Kidney epithelial cell (primary cell): ENCODE measurements at regions not wholly inside any gene's neighbourhood (a gene's known extent, or its start where the extent isn't known, plus 50 kb on each side); places are given as distances from the start of the nearest gene placed in this dataset.
"Not testable (repeated sequence)": the region's sequence is repeated elsewhere in the genome, so short reads cannot be mapped to it uniquely, and the experiment has no call there.

ENCODE experiments used
- DNase-seq: peaks from one replicate; pipeline ENCODE4 v3.0.0-alpha.2; 2010; ENCODE audit warnings: low read depth
- H3K27me3 ChIP-seq: 2 replicates; pipeline ENCODE4 v1.6.0; 2011; ENCODE audit warnings: low read length; ENCODE audit not compliant: control insufficient read depth, insufficient read depth
- H3K36me3 ChIP-seq: 2 replicates; pipeline ENCODE4 v1.5.1; 2011; ENCODE audit warnings: low read length; ENCODE audit not compliant: control insufficient read depth, insufficient read depth
- H3K4me3 ChIP-seq: 2 replicates; pipeline ENCODE4 v1.5.1; 2011; ENCODE audit warnings: low read depth, mild to moderate bottlenecking, control low read depth, low read length

- not testable (repeated sequence) for H3K36me3 ChIP-seq, H3K4me3 ChIP-seq, DNase-seq, H3K27me3 ChIP-seq
Measured at GRCh38 chr1:146630302-146630701, 307.8 kb upstream of the NBPF12 start.

DNA sequence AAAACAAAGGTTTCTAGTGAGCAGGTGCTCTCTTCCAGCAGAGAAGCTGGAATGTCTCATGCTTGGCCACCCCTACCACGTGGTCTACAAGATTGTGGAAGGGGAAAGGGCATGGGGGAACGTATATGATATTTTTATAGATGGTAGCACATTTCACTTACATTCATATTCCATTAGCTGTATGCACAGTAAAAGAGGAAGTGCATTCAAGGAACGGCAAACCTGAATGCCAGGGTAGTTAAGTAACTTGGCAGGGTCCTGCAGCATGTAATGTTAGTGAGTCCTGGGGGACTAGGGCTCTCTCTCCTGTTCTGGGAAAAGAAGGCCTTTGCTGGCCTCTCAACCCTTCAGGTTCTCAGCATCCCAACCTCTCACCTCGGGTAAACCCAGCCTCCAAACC, 319.5 kb upstream of the NBPF12 start:
- not testable (repeated sequence) for H3K4me3 ChIP-seq, H3K27me3 ChIP-seq, DNase-seq, H3K36me3 ChIP-seq

GRCh38 chr1:146604681-146605080, 333.4 kb upstream of the NBPF12 start:
- H3K27me3 ChIP-seq, DNase-seq, H3K4me3 ChIP-seq, H3K36me3 ChIP-seq: not testable (repeated sequence)

DNA sequence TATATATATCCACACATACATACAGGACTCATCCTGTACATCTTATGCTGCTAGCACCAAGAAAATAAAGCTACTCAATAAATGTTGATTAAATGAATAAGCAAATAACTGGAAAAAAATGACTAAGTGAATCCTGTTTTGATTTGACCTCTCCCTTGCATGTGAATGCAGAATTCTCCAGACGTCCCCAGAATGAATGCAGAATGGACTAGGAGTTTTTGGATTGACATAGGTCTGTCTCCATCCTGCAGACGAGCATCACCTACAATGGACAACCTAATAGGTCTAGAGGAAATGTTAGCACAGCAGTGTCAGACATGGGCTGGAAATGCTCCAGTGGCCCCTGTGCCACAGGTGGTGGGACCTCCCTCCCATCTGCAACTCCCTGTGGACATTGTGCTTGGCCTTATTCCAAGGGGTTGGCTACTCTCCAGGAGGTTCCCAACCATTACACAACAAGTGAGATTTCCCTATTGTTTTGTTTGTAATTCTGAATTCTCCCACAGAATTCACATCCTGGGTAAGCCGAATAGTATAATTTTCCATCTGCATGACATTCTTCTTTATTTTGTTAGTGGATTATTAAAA, 337.3 kb upstream of the NBPF12 start:
- not testable (repeated sequence) for H3K4me3 ChIP-seq, DNase-seq, H3K27me3 ChIP-seq, H3K36me3 ChIP-seq

DNA sequence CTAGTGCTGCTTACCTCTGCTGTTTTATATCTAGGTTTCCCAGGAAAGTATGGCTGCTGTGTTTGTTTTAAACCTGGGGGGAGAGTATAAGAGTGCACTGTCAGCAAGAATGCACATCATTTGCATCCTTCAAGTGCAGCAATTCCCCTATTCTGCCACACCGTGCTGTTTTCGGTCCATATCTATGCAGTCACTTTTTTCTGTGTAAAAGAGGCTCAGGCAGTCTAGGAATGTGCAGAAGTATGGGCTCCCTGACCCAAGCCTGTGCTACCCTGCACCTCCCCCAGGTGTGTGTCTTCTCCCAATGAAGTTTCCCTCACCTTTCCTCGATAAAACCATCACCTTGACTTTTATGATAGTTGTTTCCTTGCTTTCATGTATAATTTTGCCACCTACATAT, 338.2 kb upstream of the NBPF12 start:
- H3K27me3 ChIP-seq, H3K4me3 ChIP-seq, H3K36me3 ChIP-seq, DNase-seq: not testable (repeated sequence)

DNA sequence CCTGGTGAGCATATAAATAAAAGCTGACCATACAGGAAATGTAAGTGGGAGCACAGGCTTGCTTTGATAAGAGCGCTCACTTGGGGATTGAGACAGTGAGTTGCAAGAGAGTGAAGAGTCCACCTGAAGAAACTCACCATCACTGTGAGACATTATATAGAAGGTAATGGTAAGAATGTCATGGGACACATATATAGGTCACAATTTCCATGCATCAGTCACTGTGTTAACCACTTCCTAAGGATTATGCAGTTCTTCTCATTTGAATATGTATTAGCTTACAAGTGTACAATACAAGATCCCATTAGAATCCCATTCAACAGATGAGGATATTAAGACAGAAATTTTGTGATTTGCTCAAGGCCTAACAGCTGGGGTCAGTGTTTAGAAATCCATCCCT, 352.4 kb upstream of the NOTCH2NLA start:
- not testable (repeated sequence) for H3K27me3 ChIP-seq, H3K4me3 ChIP-seq, DNase-seq, H3K36me3 ChIP-seq

- not testable (repeated sequence) for H3K4me3 ChIP-seq, H3K36me3 ChIP-seq, H3K27me3 ChIP-seq, DNase-seq
Measured at GRCh38 chr1:146567541-146567940, 338.7 kb upstream of the NOTCH2NLA start.

DNA sequence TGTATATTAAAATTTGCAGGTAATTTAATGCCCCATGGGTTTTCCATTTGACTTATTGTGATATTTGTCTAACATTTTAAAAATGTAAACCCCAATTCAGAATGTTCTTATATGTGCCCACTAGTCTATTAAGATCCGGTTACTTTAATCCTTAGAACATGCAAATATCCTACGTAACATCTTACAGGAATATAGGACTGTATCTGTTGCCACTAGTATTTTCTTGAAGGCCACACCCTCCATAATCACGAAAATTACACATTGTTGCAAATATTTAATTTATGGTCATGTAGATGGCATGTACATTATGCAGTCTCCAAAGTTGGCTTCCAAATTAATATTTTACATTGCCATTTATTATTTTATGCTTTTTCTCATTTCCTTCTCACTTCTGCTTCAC, 329.2 kb upstream of the NOTCH2NLA start:
- DNase-seq, H3K36me3 ChIP-seq, H3K4me3 ChIP-seq, H3K27me3 ChIP-seq: not testable (repeated sequence)

DNA sequence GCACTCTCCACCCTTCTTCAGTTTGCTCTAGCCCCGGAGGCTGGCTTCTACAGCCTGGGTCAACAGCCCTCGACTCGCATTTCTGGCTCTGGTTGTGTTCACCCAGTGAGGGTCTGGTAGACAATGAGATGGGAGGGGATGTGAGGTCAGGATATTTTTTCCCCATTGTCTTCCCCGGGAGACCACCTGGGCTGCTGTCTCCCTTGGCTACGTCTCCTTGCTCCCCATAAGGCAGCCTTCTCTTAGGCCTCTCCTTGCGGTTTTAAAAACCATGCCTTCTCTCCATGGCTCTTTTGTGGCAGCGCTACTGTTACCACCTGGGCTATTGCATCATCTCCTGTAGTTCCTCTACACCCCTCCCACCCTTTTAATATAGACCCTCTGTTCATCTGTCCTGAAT, 327.6 kb upstream of the NOTCH2NLA start:
- H3K4me3 ChIP-seq, H3K27me3 ChIP-seq, H3K36me3 ChIP-seq, DNase-seq: not testable (repeated sequence)

DNA sequence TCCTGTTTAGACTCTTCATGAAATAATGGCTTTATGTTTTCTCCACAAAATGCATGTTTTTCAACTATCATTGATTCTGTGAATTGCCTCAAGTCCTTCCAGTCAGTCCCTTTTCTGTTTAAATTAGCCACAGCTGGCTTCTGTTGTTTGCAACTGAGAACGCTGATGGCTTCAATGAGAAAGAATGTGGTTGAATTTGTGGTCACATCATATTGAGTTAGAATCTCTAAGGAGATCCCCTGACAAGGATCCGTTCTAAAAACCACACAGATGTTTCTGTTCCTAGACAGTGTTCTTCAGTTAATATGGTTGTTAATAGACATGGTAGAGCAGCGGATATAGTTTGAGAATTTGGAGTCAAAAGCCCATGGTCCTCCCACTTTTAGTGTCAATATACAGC, 323.6 kb upstream of the NOTCH2NLA start:
- not testable (repeated sequence) for DNase-seq, H3K4me3 ChIP-seq, H3K27me3 ChIP-seq, H3K36me3 ChIP-seq

DNA sequence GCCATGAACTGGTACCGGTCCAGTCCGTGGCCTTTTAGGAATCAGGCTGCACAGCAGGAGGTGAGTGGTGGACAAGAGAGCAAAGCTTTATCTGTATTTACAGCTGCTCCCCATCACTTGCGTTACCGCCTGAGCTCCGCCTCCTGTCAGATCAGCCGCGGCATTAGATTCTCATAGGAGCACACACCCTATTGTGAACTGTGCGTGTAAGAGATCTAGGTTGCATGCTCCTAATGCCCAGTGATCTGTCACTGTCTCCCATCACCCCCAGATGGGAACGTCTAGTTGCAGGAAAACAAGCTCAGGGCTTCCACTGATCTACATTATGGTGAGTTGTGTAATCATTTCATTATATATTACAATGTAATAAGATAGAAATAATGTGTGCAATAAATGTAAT, 319.9 kb upstream of the NOTCH2NLA start:
- H3K36me3 ChIP-seq, H3K27me3 ChIP-seq, DNase-seq, H3K4me3 ChIP-seq: not testable (repeated sequence)

- H3K36me3 ChIP-seq, DNase-seq, H3K4me3 ChIP-seq, H3K27me3 ChIP-seq: not testable (repeated sequence)
Measured at GRCh38 chr1:146546189-146546588, 317.4 kb upstream of the NOTCH2NLA start.

GRCh38 chr1:146537775-146538373, 309.1 kb upstream of the NOTCH2NLA start:
- not testable (repeated sequence) for H3K4me3 ChIP-seq, DNase-seq, H3K36me3 ChIP-seq, H3K27me3 ChIP-seq

DNA sequence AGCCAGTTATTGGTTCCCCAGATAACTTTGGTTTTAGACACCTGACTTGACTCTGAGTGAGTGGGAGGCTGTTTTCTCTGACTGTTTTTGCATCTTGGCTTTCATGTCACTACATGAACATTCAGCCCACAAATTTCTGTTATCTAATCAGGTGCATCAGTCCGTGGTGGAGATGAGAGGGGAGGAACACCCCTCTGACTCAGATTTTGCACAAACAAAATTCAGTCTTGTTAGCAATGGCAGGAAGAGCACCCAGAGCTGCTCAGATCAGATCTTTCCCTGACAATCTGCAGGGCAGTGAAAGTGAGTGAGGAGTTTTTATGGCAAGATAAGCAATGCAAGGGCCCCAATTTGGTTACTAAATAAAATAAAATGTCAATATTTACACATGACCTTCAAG, 307.2 kb upstream of the NOTCH2NLA start:
- not testable (repeated sequence) for H3K27me3 ChIP-seq, DNase-seq, H3K36me3 ChIP-seq, H3K4me3 ChIP-seq

- H3K27me3 ChIP-seq, H3K4me3 ChIP-seq, DNase-seq, H3K36me3 ChIP-seq: not testable (repeated sequence)
Measured at GRCh38 chr1:146535575-146535974, 306.8 kb upstream of the NOTCH2NLA start.

- not testable (repeated sequence) for H3K27me3 ChIP-seq, H3K4me3 ChIP-seq, H3K36me3 ChIP-seq, DNase-seq
Measured at GRCh38 chr1:146530958-146531357, 302.1 kb upstream of the NOTCH2NLA start.
